ENCODE measurements at regions not wholly inside any gene's neighbourhood (a gene's known extent, or its start where the extent isn't known, plus 50 kb on each side); places are given as distances from the start of the nearest gene placed in this dataset.

GRCh38 chr13:111456452-111457230, 136.2 kb downstream of the TEX29 start:
- TF ChIP-seq CTCF (IDR thresholded peaks at IDR 0.05) (no peak), POLR2A (IDR thresholded peaks at IDR 0.05) (no peak), EP300 (IDR thresholded peaks at IDR 0.05) (no peak)

Measured in ovary (tissue), 3 donors.